Upper lobe of right lung (tissue), 1 donor: ENCODE measurements at regions not wholly inside any gene's neighbourhood (a gene's known extent, or its start where the extent isn't known, plus 50 kb on each side); places are given as distances from the start of the nearest gene placed in this dataset.

ENCODE experiments used
- ATAC-seq: fragments of 200-7000 bp; cut with Tn5 transposase; one replicate; pipeline ENCODE4 v1.9.1; 2020; ENCODE audit warnings: mild to moderate bottlenecking, moderate library complexity
- DNase-seq: peaks from one replicate; pipeline ENCODE4 v3.0.0-alpha.2; 2020
- H3K27ac ChIP-seq: fragments of 200-600 bp; one replicate; pipeline ENCODE4 v1.8.0; 2022
- H3K27me3 ChIP-seq: fragments of 200-600 bp; one replicate; pipeline ENCODE4 v1.8.0; 2022; ENCODE audit warnings: mild to moderate bottlenecking
- H3K36me3 ChIP-seq: fragments of 200-600 bp; one replicate; pipeline ENCODE4 v1.8.0; 2022
- H3K4me1 ChIP-seq: fragments of 200-600 bp; one replicate; pipeline ENCODE4 v1.8.0; 2022
- H3K4me3 ChIP-seq: fragments of 200-600 bp; one replicate; pipeline ENCODE4 v1.8.0; 2022; ENCODE audit warnings: mild to moderate bottlenecking
- H3K9me3 ChIP-seq: fragments of 200-600 bp; one replicate; pipeline ENCODE4 v1.8.0; 2022
- intact Hi-C: fragments of 100-400 bp; cut with DNase I; formaldehyde crosslinking; loops from one replicate; pipeline ENCODE4 v1.11.0; 2022
- TF ChIP-seq, protein P1 (sequence below): fragments of 200-600 bp; IDR thresholded peaks from one replicate; pipeline ENCODE4 v1.8.0; 2022; ENCODE audit warnings: antibody characterized with exemption
- donor health status: DM: no; HTN: yes; CAD: no; lungs with severe emphysema.

DNA sequence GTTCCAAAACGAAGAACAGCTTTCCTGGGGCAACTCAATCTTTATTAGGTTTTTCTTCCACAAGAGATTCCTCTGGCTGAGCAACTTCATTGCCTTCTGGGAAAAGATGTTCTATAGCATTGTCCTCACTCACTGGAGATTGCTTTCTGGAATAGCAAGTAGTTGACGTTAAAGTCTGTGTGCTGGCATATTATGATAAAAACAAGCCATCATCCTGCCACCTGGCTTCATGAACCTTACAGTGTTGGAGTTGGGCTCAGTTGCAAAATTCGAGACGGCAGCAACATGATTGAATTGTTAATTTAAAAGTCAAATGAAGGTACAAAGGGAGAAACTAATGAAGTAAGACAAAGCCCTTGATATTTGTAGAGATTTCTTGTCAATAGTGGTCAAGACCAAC is 140.5 kb upstream of the PEX5L start:
- Histone ChIP-seq H3K27me3 (no peaks in the 10 kb centered on the region), H3K9me3 (no peaks in the 10 kb centered on the region), H3K27ac (no peak overlapping the region), H3K36me3 (no peaks in the 10 kb centered on the region), H3K4me3 (no peak overlapping the region), H3K4me1 (no peaks in the 10 kb centered on the region)
- ATAC-seq = no peak
- DNase-seq = no peak
- TF ChIP-seq, protein P1, sequence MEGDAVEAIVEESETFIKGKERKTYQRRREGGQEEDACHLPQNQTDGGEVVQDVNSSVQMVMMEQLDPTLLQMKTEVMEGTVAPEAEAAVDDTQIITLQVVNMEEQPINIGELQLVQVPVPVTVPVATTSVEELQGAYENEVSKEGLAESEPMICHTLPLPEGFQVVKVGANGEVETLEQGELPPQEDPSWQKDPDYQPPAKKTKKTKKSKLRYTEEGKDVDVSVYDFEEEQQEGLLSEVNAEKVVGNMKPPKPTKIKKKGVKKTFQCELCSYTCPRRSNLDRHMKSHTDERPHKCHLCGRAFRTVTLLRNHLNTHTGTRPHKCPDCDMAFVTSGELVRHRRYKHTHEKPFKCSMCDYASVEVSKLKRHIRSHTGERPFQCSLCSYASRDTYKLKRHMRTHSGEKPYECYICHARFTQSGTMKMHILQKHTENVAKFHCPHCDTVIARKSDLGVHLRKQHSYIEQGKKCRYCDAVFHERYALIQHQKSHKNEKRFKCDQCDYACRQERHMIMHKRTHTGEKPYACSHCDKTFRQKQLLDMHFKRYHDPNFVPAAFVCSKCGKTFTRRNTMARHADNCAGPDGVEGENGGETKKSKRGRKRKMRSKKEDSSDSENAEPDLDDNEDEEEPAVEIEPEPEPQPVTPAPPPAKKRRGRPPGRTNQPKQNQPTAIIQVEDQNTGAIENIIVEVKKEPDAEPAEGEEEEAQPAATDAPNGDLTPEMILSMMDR = no peak
- intact Hi-C loops = no loop called here

DNA sequence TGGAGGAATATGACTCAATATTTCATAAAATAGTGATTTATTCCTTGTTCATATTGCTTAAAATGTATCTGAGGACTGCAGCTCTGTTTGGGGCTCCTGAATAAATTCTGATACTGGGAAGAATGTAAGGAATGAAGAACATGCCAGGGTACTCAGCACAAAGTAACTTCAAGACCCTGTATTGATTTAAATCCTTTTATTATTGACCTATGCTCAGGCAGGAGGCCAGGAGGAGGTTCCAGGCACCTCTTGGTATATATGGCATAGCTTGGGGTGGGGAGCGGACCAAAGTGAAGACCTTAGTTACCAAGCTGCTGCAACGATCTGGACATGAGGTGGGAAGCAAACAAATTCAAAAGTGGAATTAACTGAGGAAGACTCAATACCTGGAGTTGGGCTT is 142.8 kb upstream of the PEX5L start:
- no peaks in the 10 kb centered on the region for H3K27me3 ChIP-seq
- no peak overlapping the region for H3K27ac ChIP-seq
- no peak for ATAC-seq
- H3K9me3 ChIP-seq = no peaks in the 10 kb centered on the region
- no peaks in the 10 kb centered on the region for H3K4me1 ChIP-seq
- no peaks in the 10 kb centered on the region for H3K36me3 ChIP-seq
- TF ChIP-seq, protein P1 = no peak
- intact Hi-C loops = no loop called here
- no peak for DNase-seq
- no peak overlapping the region for H3K4me3 ChIP-seq

- Histone ChIP-seq H3K4me3 (no peak overlapping the region), H3K27ac (no peak overlapping the region), H3K4me1 (no peaks in the 10 kb centered on the region), H3K27me3 (no peaks in the 10 kb centered on the region), H3K9me3 (no peaks in the 10 kb centered on the region), H3K36me3 (no peaks in the 10 kb centered on the region)
- TF ChIP-seq, protein P1 = no peak
- DNase-seq (no peak), ATAC-seq (no peak)
- intact Hi-C loops = no loop called here
These were observed 144.1 kb upstream of the PEX5L start for GRCh38 chr3:180180795-180181194.

DNA sequence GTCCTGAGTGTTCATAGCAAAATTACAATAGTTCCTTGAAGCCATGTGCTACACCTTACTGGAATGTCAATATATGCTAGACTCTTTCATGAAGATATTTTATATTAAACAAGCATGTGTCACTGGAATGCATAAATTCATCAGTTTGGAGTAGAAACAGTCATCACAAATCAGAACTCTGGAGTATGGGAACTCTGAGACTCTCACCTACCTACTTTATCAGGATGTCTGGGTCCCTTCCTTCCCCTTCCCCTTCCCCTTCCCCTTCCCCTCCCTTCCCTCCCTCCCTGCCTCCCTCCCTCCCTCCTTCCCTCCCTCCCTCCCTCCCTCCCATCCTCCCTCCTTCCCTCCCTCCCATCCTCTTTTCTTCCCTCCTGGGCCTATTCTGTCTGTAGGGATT is 144.7 kb upstream of the PEX5L start:
- Histone ChIP-seq H3K9me3 (no peaks in the 10 kb centered on the region), H3K36me3 (no peaks in the 10 kb centered on the region), H3K27ac (no peak overlapping the region), H3K4me1 (no peaks in the 10 kb centered on the region), H3K4me3 (no peak overlapping the region), H3K27me3 (no peaks in the 10 kb centered on the region)
- intact Hi-C loops = no loop called here
- TF ChIP-seq, protein P1 = no peak
- DNase-seq (no peak), ATAC-seq (no peak)

DNA sequence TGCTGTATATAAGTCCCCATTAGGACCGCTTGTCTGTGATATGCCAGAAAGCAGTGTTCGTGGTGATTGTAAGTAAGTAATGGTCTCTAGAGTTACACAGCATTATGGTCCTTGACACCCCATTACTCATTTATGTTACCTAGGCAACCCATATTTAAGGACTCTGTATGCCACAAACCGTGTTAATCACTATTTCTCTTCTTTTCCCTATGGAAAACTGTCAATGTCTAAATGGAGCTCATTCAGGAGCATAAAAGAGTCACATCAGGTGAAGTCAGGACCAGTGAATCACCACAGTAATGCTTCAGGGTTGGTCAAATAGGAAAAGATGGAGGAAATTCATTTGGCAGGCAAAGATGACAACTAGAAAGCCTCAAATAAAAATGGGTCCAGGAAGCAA is 146.6 kb upstream of the PEX5L start:
- TF ChIP-seq, protein P1 = no peak
- no peaks in the 10 kb centered on the region for H3K4me1 ChIP-seq
- no peaks in the 10 kb centered on the region for H3K9me3 ChIP-seq
- no peak overlapping the region for H3K4me3 ChIP-seq
- no peak overlapping the region for H3K27ac ChIP-seq
- H3K36me3 ChIP-seq = no peaks in the 10 kb centered on the region
- intact Hi-C loops = no loop called here
- no peak for DNase-seq
- no peak for ATAC-seq
- no peaks in the 10 kb centered on the region for H3K27me3 ChIP-seq

GRCh38 chr3:180184816-180185215 is 148.1 kb upstream of the PEX5L start:
- H3K4me3 ChIP-seq = no peak overlapping the region
- DNase-seq (no peak), ATAC-seq (no peak)
- TF ChIP-seq, protein P1 = no peak
- no peaks in the 10 kb centered on the region for H3K36me3 ChIP-seq
- no peaks in the 10 kb centered on the region for H3K27me3 ChIP-seq
- no peaks in the 10 kb centered on the region for H3K4me1 ChIP-seq
- H3K9me3 ChIP-seq = no peaks in the 10 kb centered on the region
- intact Hi-C loops = no loop called here
- no peak overlapping the region for H3K27ac ChIP-seq
